ENCODE measurements at regions not wholly inside any gene's neighbourhood (a gene's known extent, or its start where the extent isn't known, plus 50 kb on each side); places are given as distances from the start of the nearest gene placed in this dataset.

DNA sequence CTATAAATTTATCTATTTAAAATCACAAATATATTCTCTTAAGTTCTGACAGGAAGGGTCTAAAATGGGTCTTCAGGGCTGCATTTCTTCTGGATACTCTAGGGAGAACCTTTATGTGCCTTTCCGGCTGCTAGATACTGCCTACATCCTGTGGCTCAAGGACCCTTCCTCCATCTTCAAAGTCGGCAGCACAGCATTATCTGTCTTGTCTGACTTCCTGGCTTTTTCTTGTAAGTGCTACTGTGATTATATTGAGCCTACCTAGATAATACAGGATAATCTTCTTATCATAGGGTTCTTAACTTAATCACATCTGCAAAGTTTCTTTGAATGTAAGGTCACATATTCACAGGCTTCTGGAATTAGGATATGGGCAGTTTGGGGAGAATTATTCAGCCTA, 943.8 kb upstream of the TYRP1 start:
- TF ChIP-seq, protein P1, sequence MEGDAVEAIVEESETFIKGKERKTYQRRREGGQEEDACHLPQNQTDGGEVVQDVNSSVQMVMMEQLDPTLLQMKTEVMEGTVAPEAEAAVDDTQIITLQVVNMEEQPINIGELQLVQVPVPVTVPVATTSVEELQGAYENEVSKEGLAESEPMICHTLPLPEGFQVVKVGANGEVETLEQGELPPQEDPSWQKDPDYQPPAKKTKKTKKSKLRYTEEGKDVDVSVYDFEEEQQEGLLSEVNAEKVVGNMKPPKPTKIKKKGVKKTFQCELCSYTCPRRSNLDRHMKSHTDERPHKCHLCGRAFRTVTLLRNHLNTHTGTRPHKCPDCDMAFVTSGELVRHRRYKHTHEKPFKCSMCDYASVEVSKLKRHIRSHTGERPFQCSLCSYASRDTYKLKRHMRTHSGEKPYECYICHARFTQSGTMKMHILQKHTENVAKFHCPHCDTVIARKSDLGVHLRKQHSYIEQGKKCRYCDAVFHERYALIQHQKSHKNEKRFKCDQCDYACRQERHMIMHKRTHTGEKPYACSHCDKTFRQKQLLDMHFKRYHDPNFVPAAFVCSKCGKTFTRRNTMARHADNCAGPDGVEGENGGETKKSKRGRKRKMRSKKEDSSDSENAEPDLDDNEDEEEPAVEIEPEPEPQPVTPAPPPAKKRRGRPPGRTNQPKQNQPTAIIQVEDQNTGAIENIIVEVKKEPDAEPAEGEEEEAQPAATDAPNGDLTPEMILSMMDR (IDR thresholded peaks at IDR 0.05), result no peak
- TF ChIP-seq POLR2A (IDR thresholded peaks at IDR 0.05), result no peak
